ENCODE measurements at regions not wholly inside any gene's neighbourhood (a gene's known extent, or its start where the extent isn't known, plus 50 kb on each side); places are given as distances from the start of the nearest gene placed in this dataset.

- TF ChIP-seq ZNF274 (IDR thresholded peaks at IDR 0.05; ENCODE audit: low read depth, low read length) (no peak), YY1 (IDR thresholded peaks at IDR 0.05; ENCODE audit: insufficient read depth, insufficient read length) (no peak), SUZ12 (IDR thresholded peaks at IDR 0.05; ENCODE audit: extremely low read depth, insufficient read depth, insufficient read length) (no peak)
Measured at GRCh38 chr10:36711361-36711760, 414.0 kb upstream of the ANKRD30A start.

All from NT2/D1 (cell line).